AG04449 (cell line): ENCODE measurements at regions not wholly inside any gene's neighbourhood (a gene's known extent, or its start where the extent isn't known, plus 50 kb on each side); places are given as distances from the start of the nearest gene placed in this dataset.
"Not testable (repeated sequence)": the region's sequence is repeated elsewhere in the genome, so short reads cannot be mapped to it uniquely, and the experiment has no call there.

Experiments
- CTCF ChIA-PET: fragments of 350-600 bp; formaldehyde crosslinking; extraction: SDS; loops from one replicate; lab custom pipeline; 2021; ENCODE audit warnings: antibody characterized with exemption; lab: Yijun Ruan, JAX
- POLR2A ChIA-PET: fragments of 400-600, 350-600 bp; formaldehyde crosslinking; extraction: SDS; loops from one replicate; lab custom pipeline; 2020; ENCODE audit warnings: antibody characterized with exemption, inconsistent platforms; lab: Yijun Ruan, JAX
- DNase-seq: peaks from one replicate; pipeline ENCODE4 v3.0.0-alpha.2; 2010; ENCODE audit warnings: low read depth, low spot score
- H3K4me3 ChIP-seq: 2 replicates; pipeline ENCODE4 v1.5.1; 2011; ENCODE audit warnings: low read depth, mild to moderate bottlenecking, control low read depth, low read length
- CTCF ChIP-seq: IDR thresholded peaks from one replicate; pipeline ENCODE4 v1.5.1; 2011; ENCODE audit warnings: mild to moderate bottlenecking, moderate library complexity, low read length, control low read depth, inconsistent platforms; ENCODE audit not compliant: insufficient read depth; ENCODE audit errors: missing control alignments

- TF ChIP-seq CTCF = no peak
- CTCF ChIA-PET = interaction anchor here (0.9 kb wide), 1 partner anchor 105 kb away, joined by 3 read pairs; no protein-coding TSS in a partner anchor
- DNase-seq = no peak
- POLR2A ChIA-PET = no interaction called here
- no peak overlapping the region for H3K4me3 ChIP-seq
Measured at GRCh38 chr21:16218682-16219343, 489.0 kb downstream of the USP25 start.

DNA sequence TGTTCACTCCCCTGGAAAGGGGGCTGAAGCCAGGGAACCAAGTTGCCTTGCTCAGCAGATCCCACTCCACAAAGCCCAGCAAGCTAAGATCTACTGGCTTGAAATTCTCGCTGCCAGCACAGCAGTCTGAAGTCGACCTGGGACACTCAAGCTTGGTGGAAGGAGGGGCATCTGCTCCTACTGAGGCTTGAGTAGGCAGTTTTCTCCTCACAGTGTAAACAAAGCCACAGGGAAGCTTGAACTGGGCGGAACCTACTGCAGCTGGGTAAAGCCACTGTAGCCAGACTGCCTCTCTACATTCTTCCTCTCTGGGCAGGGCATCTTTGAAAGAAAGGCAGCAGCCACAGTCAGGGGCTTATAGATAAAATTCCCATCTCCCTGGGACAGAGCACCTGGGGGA lies 495.0 kb downstream of the USP25 start:
- CTCF ChIA-PET, H3K4me3 ChIP-seq, POLR2A ChIA-PET, DNase-seq: not testable (repeated sequence)

DNA sequence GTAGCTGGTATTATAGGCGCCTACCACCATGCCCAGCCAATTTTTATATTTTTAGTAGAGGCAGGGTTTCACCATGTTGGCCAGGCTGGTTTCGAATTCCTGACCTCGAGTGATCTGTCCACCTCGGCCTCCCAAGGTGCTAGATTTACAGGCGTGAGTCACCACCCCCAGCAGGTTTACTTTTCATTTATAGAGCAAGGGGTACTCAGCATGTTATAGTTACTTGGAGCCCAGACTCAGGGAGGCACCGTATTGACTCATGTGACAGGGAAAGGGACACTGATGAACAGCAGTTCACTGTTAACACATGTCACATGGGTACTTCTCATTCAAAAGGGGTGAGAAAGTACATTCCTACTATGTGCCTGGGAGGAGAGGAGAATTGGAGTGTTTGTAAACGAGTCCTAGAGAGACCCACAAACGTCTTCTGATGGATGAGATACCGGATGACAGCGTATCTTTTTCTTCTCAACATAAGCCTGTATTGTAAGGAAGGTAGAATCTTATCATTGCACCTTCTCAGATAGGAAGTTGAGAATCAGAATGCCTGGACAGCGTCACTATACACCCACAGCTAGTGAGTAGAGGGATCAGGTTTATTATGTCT lies 510.0 kb downstream of the USP25 start:
- H3K4me3 ChIP-seq = no peak overlapping the region
- POLR2A ChIA-PET = no interaction called here
- no peak for TF ChIP-seq CTCF
- DNase-seq = no peak
- CTCF ChIA-PET = no interaction called here

GRCh38 chr21:16241016-16241415 lies 511.2 kb downstream of the USP25 start:
- no peak for DNase-seq
- TF ChIP-seq CTCF = no peak
- POLR2A ChIA-PET = no interaction called here
- no peak overlapping the region for H3K4me3 ChIP-seq
- CTCF ChIA-PET = no interaction called here

- no peak for TF ChIP-seq CTCF
- CTCF ChIA-PET = no interaction called here
- H3K4me3 ChIP-seq = no peak overlapping the region
- POLR2A ChIA-PET = no interaction called here
- no peak for DNase-seq
Measured at GRCh38 chr21:16241479-16241963, 511.7 kb downstream of the USP25 start.

DNA sequence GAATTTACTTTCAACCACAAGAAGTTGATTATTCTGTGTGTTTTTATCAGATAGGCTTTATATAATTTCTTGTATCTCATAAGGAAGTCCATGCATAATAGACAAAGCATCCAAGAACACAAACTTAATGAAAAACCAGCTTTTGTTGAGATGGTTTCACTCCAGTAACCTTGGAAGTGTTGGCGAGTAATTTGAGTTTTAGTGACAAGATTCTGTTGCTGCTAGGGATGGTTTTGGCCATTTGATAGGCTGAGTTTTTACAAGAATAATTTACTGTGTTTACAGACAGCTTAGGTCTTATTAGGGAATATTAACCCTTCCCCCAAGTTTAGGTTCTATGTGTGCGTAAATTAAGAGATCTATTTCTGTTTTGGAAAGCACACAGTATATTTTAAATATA lies 513.6 kb downstream of the USP25 start:
- no peak for DNase-seq
- H3K4me3 ChIP-seq = no peak overlapping the region
- no peak for TF ChIP-seq CTCF
- ChIA-PET CTCF (no interaction called here), POLR2A (no interaction called here)
